ENCODE measurements at regions not wholly inside any gene's neighbourhood (a gene's known extent, or its start where the extent isn't known, plus 50 kb on each side); places are given as distances from the start of the nearest gene placed in this dataset.

DNA sequence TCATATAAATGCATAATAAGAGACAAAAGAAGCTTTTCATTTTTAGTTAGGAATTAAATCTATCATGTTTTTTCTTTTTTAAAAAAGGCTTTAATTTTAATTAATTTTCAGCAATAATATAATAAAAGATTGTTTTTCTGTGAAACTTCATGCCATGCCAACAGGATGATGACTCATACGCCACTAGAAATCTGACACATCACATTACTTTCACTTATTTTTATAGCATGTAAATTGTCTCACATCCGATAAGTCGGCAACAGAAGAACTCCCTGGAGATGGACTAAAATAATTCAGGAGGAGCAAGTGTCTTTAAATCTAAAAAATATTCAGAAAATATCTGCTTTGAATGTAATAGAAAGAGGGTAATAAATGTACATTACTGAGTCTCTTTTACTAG lies 1024.2 kb upstream of the ACVR2A start:
- H3K4me2 ChIP-seq = peak overlapping the region; percentile 8 to 70 (median 52); a peak in 18 of 22 replicates
- H3K9me3 ChIP-seq (replicated peaks in 1 of 11) = peaks cover 0 to 6% (median 0%) of the 10 kb centered on the region in 11 experiments; a peak in 1 of 22 replicates
- H3K4me3 ChIP-seq = peak overlapping the region in 1 of 10 experiments; percentile 13; a peak in 1 of 20 replicates
- no peak for TF ChIP-seq Cebpa-rat (IDR thresholded peaks at IDR 0.05)
- no peak overlapping the region for H3K9ac ChIP-seq
- H3K36me3 ChIP-seq = no peaks in the 10 kb centered on the region
- H3K27me3 ChIP-seq = no peaks in the 10 kb centered on the region
- peak overlapping the region in 2 of 11 experiments; percentile 25 to 41; a peak in 2 of 22 replicates for H3K27ac ChIP-seq
- peaks cover 15 to 23% (median 20%) of the 10 kb centered on the region in 10 experiments; a peak in 19 of 20 replicates for H3K4me1 ChIP-seq
- H4K20me1 ChIP-seq = no peaks in the 10 kb centered on the region

DNA sequence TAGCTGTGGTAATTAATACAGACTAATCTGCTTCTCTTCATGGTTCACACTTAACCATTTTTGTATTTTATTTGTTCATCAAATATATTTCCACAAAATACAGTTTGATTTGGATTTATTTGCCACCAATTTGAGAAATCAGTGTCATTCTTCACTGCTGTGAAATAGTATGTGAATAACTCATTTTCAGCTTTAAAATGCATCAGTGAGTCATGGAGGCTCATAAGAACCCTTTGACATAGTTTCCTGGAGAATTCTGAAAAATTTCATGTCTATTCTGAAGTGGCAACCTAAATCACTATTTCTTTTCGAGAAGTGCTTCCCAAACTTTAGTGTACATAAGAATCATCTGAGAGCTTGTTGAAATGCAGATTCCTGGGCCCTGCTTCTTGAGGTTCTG lies 1026.7 kb upstream of the ACVR2A start:
- Histone ChIP-seq H4K20me1 (no peaks in the 10 kb centered on the region), H3K4me1 (peaks cover 15 to 23% (median 20%) of the 10 kb centered on the region in 10 experiments; a peak in 19 of 20 replicates), H3K9me3 (replicated peaks in 1 of 11) (peaks cover 0 to under 1% (median 0%) of the 10 kb centered on the region in 11 experiments; a peak in 1 of 22 replicates), H3K27ac (no peak overlapping the region), H3K4me3 (no peak overlapping the region), H3K4me2 (no peak overlapping the region), H3K9ac (no peak overlapping the region), H3K27me3 (no peaks in the 10 kb centered on the region), H3K36me3 (no peaks in the 10 kb centered on the region)
- TF ChIP-seq Cebpa-rat (IDR thresholded peaks at IDR 0.05) = no peak

DNA sequence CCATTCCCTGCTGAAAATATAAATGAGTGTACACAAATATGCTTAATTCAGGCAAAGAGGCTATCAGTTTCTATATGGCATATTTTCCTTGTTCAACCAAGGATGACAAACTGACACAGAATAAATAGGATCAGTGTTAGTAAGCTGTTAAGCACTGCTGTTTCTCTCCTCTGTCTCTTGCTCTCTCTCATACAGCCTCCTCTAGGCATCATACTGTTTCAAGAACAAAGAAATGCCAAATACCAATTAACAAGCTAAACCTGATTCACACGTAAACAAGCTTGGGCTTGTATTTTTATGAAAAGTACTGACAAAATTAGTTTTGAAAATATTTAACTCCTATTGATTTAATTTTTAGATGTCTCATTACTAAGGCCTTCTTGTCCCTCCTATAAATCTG lies 1027.2 kb upstream of the ACVR2A start:
- no peak overlapping the region for H3K9ac ChIP-seq
- no peak overlapping the region for H3K4me2 ChIP-seq
- no peaks in the 10 kb centered on the region for H3K36me3 ChIP-seq
- H3K9me3 ChIP-seq (replicated peaks in 1 of 11) = peaks cover 0 to 6% (median 3%) of the 10 kb centered on the region in 11 experiments; a peak in 11 of 22 replicates
- H3K4me3 ChIP-seq = no peak overlapping the region
- no peak overlapping the region for H3K27ac ChIP-seq
- H3K4me1 ChIP-seq = peaks cover 15 to 23% (median 20%) of the 10 kb centered on the region in 10 experiments; a peak in 19 of 20 replicates
- no peak for TF ChIP-seq Cebpa-rat (IDR thresholded peaks at IDR 0.05)
- H3K27me3 ChIP-seq = no peaks in the 10 kb centered on the region
- no peaks in the 10 kb centered on the region for H4K20me1 ChIP-seq

DNA sequence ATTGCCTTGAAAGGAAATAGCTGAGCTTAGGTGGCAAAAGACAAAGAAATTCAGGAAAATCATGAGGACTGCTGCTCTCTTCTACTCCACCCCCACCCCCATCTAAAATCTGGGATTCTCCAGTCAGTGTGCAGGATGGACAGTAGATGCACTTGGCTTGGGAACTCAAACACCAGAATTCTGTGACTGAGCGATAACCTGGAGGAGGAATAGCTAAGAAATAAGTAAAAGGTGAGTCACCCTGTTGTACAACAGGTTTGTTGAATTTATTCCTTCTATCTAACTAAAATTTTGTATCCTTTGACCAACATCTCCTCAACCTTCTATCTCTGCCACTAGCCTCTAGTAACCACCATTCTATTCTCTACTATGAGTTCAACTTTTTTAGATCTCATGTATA lies 1029.9 kb upstream of the ACVR2A start:
- no peak overlapping the region for H3K4me3 ChIP-seq
- H3K9ac ChIP-seq = no peak overlapping the region
- peaks cover 0 to 11% (median 7%) of the 10 kb centered on the region in 11 experiments; a peak in 11 of 22 replicates for H3K9me3 ChIP-seq (replicated peaks in 1 of 11)
- H4K20me1 ChIP-seq = no peaks in the 10 kb centered on the region
- no peak overlapping the region for H3K27ac ChIP-seq
- no peaks in the 10 kb centered on the region for H3K27me3 ChIP-seq
- TF ChIP-seq Cebpa-rat (IDR thresholded peaks at IDR 0.05) = no peak
- no peaks in the 10 kb centered on the region for H3K36me3 ChIP-seq
- no peak overlapping the region for H3K4me2 ChIP-seq
- peaks cover 0 to under 1% (median 0%) of the 10 kb centered on the region in 10 experiments; a peak in 2 of 20 replicates for H3K4me1 ChIP-seq

DNA sequence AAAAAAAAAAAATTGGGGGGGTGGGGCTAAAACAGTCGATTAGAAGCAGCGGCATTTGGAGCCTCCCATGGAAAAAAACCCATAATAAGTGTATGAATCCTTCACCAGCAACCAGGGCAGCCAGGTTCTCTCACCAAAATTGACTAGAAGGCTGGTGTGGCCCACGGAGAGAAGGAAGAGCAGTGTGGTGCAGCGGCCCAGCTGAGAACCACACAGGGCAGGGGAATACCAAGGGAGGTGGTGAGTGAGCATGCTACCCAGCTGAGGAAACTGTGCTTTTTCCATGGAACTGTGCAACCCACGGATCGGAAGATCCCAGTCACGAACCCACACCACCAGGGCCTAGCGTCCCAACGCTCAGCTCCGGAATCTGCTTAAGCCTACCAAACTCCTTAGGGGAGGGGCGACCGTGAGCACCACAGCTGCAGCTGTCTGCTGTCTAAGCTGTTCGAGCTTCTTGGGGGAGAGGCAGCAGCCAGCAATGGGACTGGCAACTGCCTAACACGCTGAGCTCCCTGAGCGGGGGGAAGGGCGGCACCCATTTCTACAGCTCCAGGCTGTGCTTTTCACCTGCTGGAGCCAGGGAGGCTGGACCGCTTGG lies 1037.2 kb upstream of the ACVR2A start:
- Histone ChIP-seq H3K27me3 (no peaks in the 10 kb centered on the region), H4K20me1 (no peaks in the 10 kb centered on the region), H3K9ac (no peak overlapping the region), H3K27ac (no peak overlapping the region), H3K4me3 (no peak overlapping the region), H3K9me3 (replicated peaks in 1 of 11) (peaks cover 0 to 8% (median 4%) of the 10 kb centered on the region in 11 experiments; a peak in 11 of 22 replicates), H3K4me2 (no peak overlapping the region), H3K4me1 (no peaks in the 10 kb centered on the region), H3K36me3 (no peaks in the 10 kb centered on the region)
- no peak for TF ChIP-seq Cebpa-rat (IDR thresholded peaks at IDR 0.05)

DNA sequence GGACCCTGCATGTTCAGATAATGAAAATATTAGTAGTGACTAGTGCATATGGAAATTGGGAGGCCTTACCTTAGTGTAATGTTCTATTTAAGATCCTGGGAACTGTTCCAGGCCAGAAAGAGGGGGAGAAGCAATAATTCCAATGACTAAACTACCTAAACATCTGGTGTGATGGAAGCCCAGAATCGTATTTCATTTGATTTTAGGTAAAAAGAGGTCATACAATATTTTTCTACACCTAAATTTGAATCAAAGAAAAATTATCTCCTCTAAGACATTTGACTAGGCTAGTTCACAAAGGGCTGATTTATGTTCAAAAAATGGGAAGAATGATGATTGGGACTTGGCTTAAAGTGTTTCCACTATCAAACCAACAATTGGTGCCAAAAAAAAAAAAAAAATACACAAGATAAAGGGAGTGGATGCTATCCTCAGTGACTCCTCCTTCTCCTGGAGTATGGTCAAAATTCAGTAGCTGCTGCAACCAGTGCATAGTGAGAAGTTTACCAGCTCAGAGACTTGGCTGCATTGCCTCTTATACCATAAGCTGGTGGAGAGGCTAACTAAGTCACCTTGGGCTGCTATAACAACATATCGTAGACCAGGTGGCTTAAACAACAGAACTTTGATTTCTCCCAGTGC lies 1038.3 kb upstream of the ACVR2A start:
- no peak overlapping the region for H3K27ac ChIP-seq
- H4K20me1 ChIP-seq = no peaks in the 10 kb centered on the region
- H3K9me3 ChIP-seq (replicated peaks in 1 of 11) = no peaks in the 10 kb centered on the region
- no peaks in the 10 kb centered on the region for H3K36me3 ChIP-seq
- no peak for TF ChIP-seq Cebpa-rat (IDR thresholded peaks at IDR 0.05)
- no peak overlapping the region for H3K9ac ChIP-seq
- H3K4me1 ChIP-seq = no peaks in the 10 kb centered on the region
- no peaks in the 10 kb centered on the region for H3K27me3 ChIP-seq
- no peak overlapping the region for H3K4me2 ChIP-seq
- no peak overlapping the region for H3K4me3 ChIP-seq

DNA sequence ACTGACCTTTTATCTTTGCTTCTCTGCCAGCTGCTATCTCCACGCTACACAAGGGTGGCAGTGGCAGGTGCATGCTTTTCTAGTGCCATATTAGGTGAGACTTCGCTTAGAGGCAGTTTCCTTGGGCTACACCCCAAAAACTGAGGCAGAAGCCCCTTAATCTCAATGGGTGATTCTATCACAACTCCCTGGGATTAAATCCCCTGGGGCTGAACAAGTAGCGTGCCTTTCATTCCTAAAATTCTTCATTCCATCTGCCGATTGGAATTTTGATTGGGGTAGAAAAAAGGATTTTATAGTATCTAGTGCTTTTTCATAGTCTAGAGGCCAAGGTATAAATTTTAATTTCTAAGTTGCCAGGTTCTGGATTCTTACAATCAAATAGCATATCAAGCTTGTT lies 1040.5 kb upstream of the ACVR2A start:
- H3K27ac ChIP-seq = no peak overlapping the region
- H3K27me3 ChIP-seq = no peaks in the 10 kb centered on the region
- no peaks in the 10 kb centered on the region for H3K36me3 ChIP-seq
- H3K4me3 ChIP-seq = no peak overlapping the region
- TF ChIP-seq Cebpa-rat (IDR thresholded peaks at IDR 0.05) = no peak
- no peak overlapping the region for H3K4me2 ChIP-seq
- no peaks in the 10 kb centered on the region for H3K4me1 ChIP-seq
- no peak overlapping the region for H3K9ac ChIP-seq
- no peaks in the 10 kb centered on the region for H4K20me1 ChIP-seq
- no peaks in the 10 kb centered on the region for H3K9me3 ChIP-seq (replicated peaks in 1 of 11)

DNA sequence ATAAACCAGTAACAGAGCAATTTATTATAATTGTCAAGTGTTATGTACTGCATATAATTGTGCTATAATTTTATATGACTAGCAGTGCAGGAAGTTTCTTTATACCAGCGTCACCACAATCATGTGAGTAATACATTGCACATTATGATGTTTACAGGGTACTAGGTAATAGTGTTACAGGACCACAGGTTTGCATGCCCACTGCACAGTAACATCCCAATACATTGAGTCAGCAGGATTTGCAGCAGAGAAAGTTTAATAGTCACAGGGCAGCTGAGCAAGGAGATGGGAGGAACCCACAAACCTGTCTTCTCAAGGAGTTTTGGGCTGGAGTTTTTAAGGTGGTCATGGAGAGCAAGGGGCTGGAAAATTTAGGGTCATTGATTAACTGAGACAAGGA lies 1042.9 kb upstream of the ACVR2A start:
- Histone ChIP-seq H3K36me3 (no peaks in the 10 kb centered on the region), H3K27ac (no peak overlapping the region), H3K27me3 (no peaks in the 10 kb centered on the region), H3K4me1 (no peaks in the 10 kb centered on the region), H3K9ac (no peak overlapping the region), H3K4me3 (no peak overlapping the region), H3K4me2 (no peak overlapping the region), H3K9me3 (replicated peaks in 1 of 11) (no peaks in the 10 kb centered on the region), H4K20me1 (no peaks in the 10 kb centered on the region)
- no peak for TF ChIP-seq Cebpa-rat (IDR thresholded peaks at IDR 0.05)

DNA sequence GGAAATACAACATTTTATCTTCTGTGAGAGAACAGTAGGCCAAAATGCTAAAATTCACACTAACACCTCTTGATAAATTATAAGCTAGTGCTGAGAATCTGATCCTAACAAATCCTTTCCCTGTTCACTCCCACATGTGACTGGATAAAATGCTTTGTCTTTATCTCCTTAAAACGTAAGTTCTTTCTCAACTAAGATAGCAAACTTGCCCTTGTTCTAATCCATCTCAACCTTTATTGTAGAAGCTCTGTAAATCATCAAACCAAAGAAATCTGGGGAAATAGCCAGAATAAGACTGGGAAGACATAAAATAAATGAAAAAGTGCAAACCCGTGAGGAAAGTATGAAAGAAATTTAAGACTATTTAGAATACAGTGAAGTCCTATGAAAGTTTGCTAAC lies 1058.4 kb upstream of the ACVR2A start:
- Histone ChIP-seq H3K27me3 (no peaks in the 10 kb centered on the region), H3K9me3 (replicated peaks in 1 of 11) (peaks cover 7 to 12% (median 10%) of the 10 kb centered on the region in 11 experiments; a peak in 15 of 22 replicates), H4K20me1 (no peaks in the 10 kb centered on the region)

More for the DNA sequence above, 1058.4 kb upstream of the ACVR2A start:
- TF ChIP-seq Cebpa-rat (IDR thresholded peaks at IDR 0.05) = no peak
- H3K27ac ChIP-seq = no peak overlapping the region
- H3K4me1 ChIP-seq = no peaks in the 10 kb centered on the region
- H3K4me3 ChIP-seq = no peak overlapping the region
- no peak overlapping the region for H3K9ac ChIP-seq
- no peak overlapping the region for H3K4me2 ChIP-seq
- H3K36me3 ChIP-seq = no peaks in the 10 kb centered on the region
